Activated CD4-positive, alpha-beta T cell treated with anti-CD3 and anti-CD28 coated beads, Interleukin-2, amount 10 ng/mL, durations not matched to agents 24 days and 14 days (primary cell): ENCODE measurements at regions not wholly inside any gene's neighbourhood (a gene's known extent, or its start where the extent isn't known, plus 50 kb on each side); places are given as distances from the start of the nearest gene placed in this dataset.

Source experiments
- DNase-seq: peaks from one replicate; pipeline ENCODE4 v3.0.0; 2022
- H3K27ac Mint-ChIP-seq: one replicate; pipeline ENCODE4 v1.8.0; 2022; ENCODE audit warnings: mild to moderate bottlenecking, mixed read lengths
- H3K27me3 Mint-ChIP-seq: one replicate; pipeline ENCODE4 v1.8.0; 2022; ENCODE audit warnings: mixed read lengths
- H3K36me3 Mint-ChIP-seq: one replicate; pipeline ENCODE4 v1.8.0; 2022; ENCODE audit warnings: low read depth, mild to moderate bottlenecking, mixed read lengths
- H3K4me1 Mint-ChIP-seq: one replicate; pipeline ENCODE4 v1.8.0; 2021; ENCODE audit warnings: mixed read lengths
- H3K4me3 Mint-ChIP-seq: one replicate; pipeline ENCODE4 v1.8.0; 2022; ENCODE audit warnings: mild to moderate bottlenecking, moderate library complexity, mixed read lengths
- H3K9me3 Mint-ChIP-seq: one replicate; pipeline ENCODE4 v1.8.0; 2021; ENCODE audit warnings: mixed read lengths
- intact Hi-C: fragments of 100-400 bp; cut with micrococcal nuclease; formaldehyde crosslinking; loops from one replicate; pipeline ENCODE4 v1.15.1; 2023

GRCh38 chr9:78938821-78939220, 632.9 kb upstream of the TLE4 start:
- Mint-ChIP-seq H3K4me1 (no peaks in the 10 kb centered on the region), H3K27ac (no peak overlapping the region), H3K27me3 (no peaks in the 10 kb centered on the region), H3K9me3 (no peaks in the 10 kb centered on the region), H3K4me3 (no peak overlapping the region), H3K36me3 (no peaks in the 10 kb centered on the region)
- intact Hi-C loops, result no loop called here
- DNase-seq, result no peak

- intact Hi-C loops, result no loop called here
- Mint-ChIP-seq H3K36me3 (no peaks in the 10 kb centered on the region), H3K27me3 (no peaks in the 10 kb centered on the region), H3K27ac (no peak overlapping the region), H3K4me1 (no peaks in the 10 kb centered on the region), H3K9me3 (no peaks in the 10 kb centered on the region), H3K4me3 (no peak overlapping the region)
- DNase-seq, result no peak
These were observed 632.3 kb upstream of the TLE4 start for GRCh38 chr9:78939311-78940065.

DNA sequence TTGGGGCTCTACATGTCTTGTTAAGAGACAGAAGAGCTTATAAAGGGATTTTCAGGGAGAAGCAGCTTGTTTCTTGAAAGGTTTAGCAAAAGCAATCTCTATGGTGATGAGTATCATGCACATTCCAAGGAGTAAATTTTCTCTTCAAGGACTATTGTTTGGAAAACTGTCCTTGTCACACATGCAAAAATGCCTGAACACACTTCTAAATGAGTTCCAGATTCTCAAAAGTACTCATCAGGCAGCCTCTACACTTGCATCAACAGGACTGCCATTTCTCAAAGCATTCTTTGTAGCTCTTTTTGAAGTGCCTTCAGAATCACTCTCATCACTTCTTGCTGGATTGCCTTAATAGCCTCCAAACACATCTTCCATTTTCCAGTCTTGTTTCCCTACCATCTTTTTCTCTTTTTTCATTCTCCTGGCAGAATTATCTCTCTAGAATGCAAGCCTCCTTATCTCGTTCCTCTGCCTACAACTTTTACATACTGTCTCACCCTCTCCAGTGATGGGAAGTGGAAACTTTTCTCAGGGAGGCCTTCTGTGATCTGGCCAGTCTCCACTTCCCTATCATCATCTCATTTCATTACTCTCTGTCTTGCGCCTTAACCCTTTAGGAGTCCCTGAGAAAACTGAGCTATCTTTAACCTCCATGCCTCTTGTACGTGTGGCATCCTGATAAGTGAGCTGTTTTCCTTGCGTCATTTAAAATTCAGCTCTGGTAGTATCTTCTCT, 631.5 kb upstream of the TLE4 start:
- Mint-ChIP-seq H3K27ac (no peak overlapping the region), H3K9me3 (no peaks in the 10 kb centered on the region), H3K27me3 (no peaks in the 10 kb centered on the region), H3K36me3 (no peaks in the 10 kb centered on the region), H3K4me1 (no peaks in the 10 kb centered on the region), H3K4me3 (no peak overlapping the region)
- no peak for DNase-seq
- intact Hi-C loops, result no loop called here

- DNase-seq, result no peak
- no peak overlapping the region for H3K4me3 Mint-ChIP-seq
- intact Hi-C loops, result no loop called here
- no peaks in the 10 kb centered on the region for H3K36me3 Mint-ChIP-seq
- H3K9me3 Mint-ChIP-seq, result peaks cover 2% of the 10 kb centered on the region
- H3K27ac Mint-ChIP-seq, result no peak overlapping the region
- H3K4me1 Mint-ChIP-seq, result no peaks in the 10 kb centered on the region
- H3K27me3 Mint-ChIP-seq, result no peaks in the 10 kb centered on the region
These were observed 617.5 kb upstream of the TLE4 start for GRCh38 chr9:78954286-78954685.

- Mint-ChIP-seq H3K4me1 (no peaks in the 10 kb centered on the region), H3K36me3 (no peaks in the 10 kb centered on the region), H3K9me3 (no peaks in the 10 kb centered on the region), H3K27me3 (no peaks in the 10 kb centered on the region), H3K4me3 (no peak overlapping the region), H3K27ac (no peak overlapping the region)
- intact Hi-C loops, result no loop called here
- DNase-seq, result no peak
These were observed 612.9 kb upstream of the TLE4 start for GRCh38 chr9:78958892-78959291.

DNA sequence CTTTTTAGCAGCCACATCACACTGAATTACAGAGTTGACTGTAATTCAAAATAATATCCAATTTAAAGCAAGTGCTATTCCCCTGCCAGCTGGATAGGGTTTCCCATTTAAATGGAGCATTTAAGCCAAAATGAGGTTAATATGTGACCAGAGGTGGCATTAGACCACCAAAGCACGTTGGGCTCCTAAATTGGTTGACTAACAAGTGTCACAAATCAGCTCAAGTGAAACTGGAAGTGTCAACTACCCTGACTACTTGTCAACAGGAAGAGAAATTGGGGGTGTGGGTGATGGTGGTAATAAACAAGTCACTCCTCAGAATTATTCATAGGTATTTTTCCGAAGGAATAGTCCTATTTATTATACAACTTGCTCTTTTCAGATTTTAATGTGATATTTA, 609.6 kb upstream of the TLE4 start:
- Mint-ChIP-seq H3K27me3 (no peaks in the 10 kb centered on the region), H3K27ac (no peak overlapping the region), H3K36me3 (no peaks in the 10 kb centered on the region), H3K4me3 (no peak overlapping the region), H3K4me1 (no peaks in the 10 kb centered on the region), H3K9me3 (no peaks in the 10 kb centered on the region)
- intact Hi-C loops, result no loop called here
- DNase-seq, result no peak

GRCh38 chr9:78963911-78964310, 607.9 kb upstream of the TLE4 start:
- Mint-ChIP-seq H3K27me3 (no peaks in the 10 kb centered on the region), H3K9me3 (no peaks in the 10 kb centered on the region), H3K36me3 (no peaks in the 10 kb centered on the region), H3K4me3 (no peak overlapping the region), H3K27ac (no peak overlapping the region), H3K4me1 (no peaks in the 10 kb centered on the region)
- intact Hi-C loops, result no loop called here
- no peak for DNase-seq

GRCh38 chr9:78967596-78968217, 604.1 kb upstream of the TLE4 start:
- no peak for DNase-seq
- Mint-ChIP-seq H3K27ac (no peak overlapping the region), H3K27me3 (no peaks in the 10 kb centered on the region), H3K4me1 (no peaks in the 10 kb centered on the region), H3K36me3 (no peaks in the 10 kb centered on the region), H3K9me3 (no peaks in the 10 kb centered on the region), H3K4me3 (no peak overlapping the region)
- intact Hi-C loops, result no loop called here

DNA sequence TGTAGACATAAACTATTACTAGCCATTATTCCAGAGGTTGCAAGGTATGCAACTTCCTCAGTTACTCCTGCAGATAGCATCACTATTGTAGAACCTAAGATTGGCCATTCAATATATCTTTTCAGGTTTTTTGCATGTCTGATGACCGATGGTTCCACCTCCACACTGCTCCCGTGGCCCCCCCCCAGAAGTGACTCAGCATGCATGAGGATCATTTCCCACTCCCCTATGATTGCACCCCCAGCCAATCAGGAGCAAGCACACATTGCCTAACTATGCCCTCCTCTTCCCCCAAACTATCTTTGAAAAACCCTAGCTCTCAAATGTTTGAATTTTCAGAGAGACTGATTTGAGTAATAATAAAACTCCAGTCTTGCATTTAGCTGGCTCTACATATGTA, 601.4 kb upstream of the TLE4 start:
- Mint-ChIP-seq H3K4me3 (no peak overlapping the region), H3K27me3 (no peaks in the 10 kb centered on the region), H3K9me3 (no peaks in the 10 kb centered on the region), H3K36me3 (no peaks in the 10 kb centered on the region), H3K4me1 (no peaks in the 10 kb centered on the region), H3K27ac (no peak overlapping the region)
- intact Hi-C loops, result no loop called here
- DNase-seq, result no peak

GRCh38 chr9:78971540-78971939, 600.2 kb upstream of the TLE4 start:
- no peaks in the 10 kb centered on the region for H3K36me3 Mint-ChIP-seq
- no peaks in the 10 kb centered on the region for H3K9me3 Mint-ChIP-seq
- H3K27ac Mint-ChIP-seq, result no peak overlapping the region
- DNase-seq, result no peak
- no peak overlapping the region for H3K4me3 Mint-ChIP-seq
- intact Hi-C loops, result no loop called here
- no peaks in the 10 kb centered on the region for H3K4me1 Mint-ChIP-seq
- no peaks in the 10 kb centered on the region for H3K27me3 Mint-ChIP-seq

- no peak for DNase-seq
- Mint-ChIP-seq H3K27ac (no peak overlapping the region), H3K9me3 (no peaks in the 10 kb centered on the region), H3K4me3 (no peak overlapping the region), H3K27me3 (no peaks in the 10 kb centered on the region), H3K36me3 (no peaks in the 10 kb centered on the region), H3K4me1 (no peaks in the 10 kb centered on the region)
- intact Hi-C loops, result no loop called here
These were observed 599.3 kb upstream of the TLE4 start for GRCh38 chr9:78972303-78972999.

- no peak overlapping the region for H3K4me3 Mint-ChIP-seq
- H3K27me3 Mint-ChIP-seq, result no peaks in the 10 kb centered on the region
- no peaks in the 10 kb centered on the region for H3K4me1 Mint-ChIP-seq
- no peaks in the 10 kb centered on the region for H3K36me3 Mint-ChIP-seq
- no peak for DNase-seq
- intact Hi-C loops, result no loop called here
- no peaks in the 10 kb centered on the region for H3K9me3 Mint-ChIP-seq
- no peak overlapping the region for H3K27ac Mint-ChIP-seq
These were observed 597.9 kb upstream of the TLE4 start for GRCh38 chr9:78973907-78974306.

DNA sequence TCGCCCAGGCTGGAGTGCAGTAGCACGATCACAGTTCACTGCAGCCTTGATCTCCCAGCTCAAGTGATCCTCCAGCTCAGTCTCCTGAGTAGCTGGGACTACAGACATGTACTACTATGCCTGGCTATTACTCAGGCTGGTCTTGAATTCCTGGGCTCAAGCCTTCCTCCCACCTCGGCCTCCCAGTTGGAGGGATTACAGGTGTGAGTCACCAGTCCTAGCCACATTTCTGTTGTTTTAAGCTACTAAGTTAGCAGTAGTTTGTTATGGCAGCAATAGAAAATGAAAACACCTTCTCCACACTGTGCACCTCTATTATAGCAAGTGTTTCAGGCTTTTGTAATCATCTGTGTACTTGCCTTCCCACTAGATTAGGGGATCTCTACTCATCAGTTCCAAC, 588.9 kb upstream of the TLE4 start:
- Mint-ChIP-seq H3K9me3 (no peaks in the 10 kb centered on the region), H3K27me3 (no peaks in the 10 kb centered on the region)

More for the DNA sequence above, 588.9 kb upstream of the TLE4 start:
- intact Hi-C loops, result no loop called here
- no peak for DNase-seq
- Mint-ChIP-seq H3K4me3 (no peak overlapping the region), H3K36me3 (no peaks in the 10 kb centered on the region), H3K4me1 (no peaks in the 10 kb centered on the region), H3K27ac (no peak overlapping the region)
